ENCODE measurements at regions not wholly inside any gene's neighbourhood (a gene's known extent, or its start where the extent isn't known, plus 50 kb on each side); places are given as distances from the start of the nearest gene placed in this dataset.

GRCh38 chr5:24067208-24067607 lies 559.8 kb downstream of the PRDM9 start:
- Mint-ChIP-seq H3K4me1 (ENCODE audit: low read depth) (no peaks in the 10 kb centered on the region), H3K27ac (no peak overlapping the region), H3K9me3 (peaks cover 15% of the 10 kb centered on the region), H3K36me3 (ENCODE audit: low read depth) (no peaks in the 10 kb centered on the region), H3K4me3 (no peak overlapping the region), H3K27me3 (no peaks in the 10 kb centered on the region)
- intact Hi-C loops (cut with micrococcal nuclease) = no loop called here

GRCh38 chr5:24068524-24068923 lies 561.1 kb downstream of the PRDM9 start:
- no peaks in the 10 kb centered on the region for H3K4me1 Mint-ChIP-seq (ENCODE audit: low read depth)
- no peaks in the 10 kb centered on the region for H3K27me3 Mint-ChIP-seq
- H3K9me3 Mint-ChIP-seq = peaks cover 15% of the 10 kb centered on the region
- intact Hi-C loops (cut with micrococcal nuclease) = no loop called here
- no peak overlapping the region for H3K27ac Mint-ChIP-seq
- no peak overlapping the region for H3K4me3 Mint-ChIP-seq
- no peaks in the 10 kb centered on the region for H3K36me3 Mint-ChIP-seq (ENCODE audit: low read depth)

- no peak overlapping the region for H3K4me3 Mint-ChIP-seq
- intact Hi-C loops (cut with micrococcal nuclease) = no loop called here
- no peaks in the 10 kb centered on the region for H3K4me1 Mint-ChIP-seq (ENCODE audit: low read depth)
- H3K27me3 Mint-ChIP-seq = no peaks in the 10 kb centered on the region
- H3K27ac Mint-ChIP-seq = no peak overlapping the region
- H3K36me3 Mint-ChIP-seq (ENCODE audit: low read depth) = no peaks in the 10 kb centered on the region
- H3K9me3 Mint-ChIP-seq = peaks cover 15% of the 10 kb centered on the region
Observed at GRCh38 chr5:24073107-24073506, 565.7 kb downstream of the PRDM9 start.

GRCh38 chr5:24080046-24080445 lies 564.7 kb downstream of the CDH10 start:
- intact Hi-C loops (cut with micrococcal nuclease) = no loop called here
- H3K27ac Mint-ChIP-seq = no peak overlapping the region
- H3K9me3 Mint-ChIP-seq = no peaks in the 10 kb centered on the region
- no peaks in the 10 kb centered on the region for H3K36me3 Mint-ChIP-seq (ENCODE audit: low read depth)
- no peak overlapping the region for H3K4me3 Mint-ChIP-seq
- H3K4me1 Mint-ChIP-seq (ENCODE audit: low read depth) = no peaks in the 10 kb centered on the region
- H3K27me3 Mint-ChIP-seq = no peaks in the 10 kb centered on the region

DNA sequence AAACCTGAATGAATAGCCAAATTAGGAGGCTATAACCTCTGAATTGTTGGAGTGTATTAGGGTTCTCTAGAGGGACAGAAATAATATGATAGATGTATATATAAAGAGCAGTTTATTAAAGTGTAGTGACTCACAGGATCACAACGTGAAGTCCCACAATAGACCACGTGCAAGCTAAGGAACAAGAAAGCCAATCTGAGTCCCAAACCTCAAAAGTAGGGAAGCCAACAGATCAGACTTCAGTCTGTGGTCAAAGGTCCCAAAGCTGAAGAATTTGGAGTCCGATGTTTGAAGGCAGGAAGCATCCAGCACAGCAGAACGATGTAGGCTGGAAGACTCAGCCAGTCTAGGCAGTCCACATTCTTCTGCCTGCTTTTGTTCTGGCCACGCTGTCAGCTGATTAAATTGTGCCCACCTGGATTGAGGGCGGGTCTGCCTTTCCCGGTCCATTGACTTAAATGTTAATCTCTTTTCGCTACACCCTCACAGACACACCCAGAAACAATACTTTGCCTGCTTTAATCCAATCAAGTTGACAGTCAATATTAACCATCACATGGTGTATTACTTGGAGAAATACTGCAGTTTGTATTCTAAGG lies 550.6 kb downstream of the CDH10 start:
- no peaks in the 10 kb centered on the region for H3K27me3 Mint-ChIP-seq
- no peaks in the 10 kb centered on the region for H3K36me3 Mint-ChIP-seq (ENCODE audit: low read depth)
- intact Hi-C loops (cut with micrococcal nuclease) = no loop called here
- no peaks in the 10 kb centered on the region for H3K4me1 Mint-ChIP-seq (ENCODE audit: low read depth)
- H3K4me3 Mint-ChIP-seq = no peak overlapping the region
- no peak overlapping the region for H3K27ac Mint-ChIP-seq
- H3K9me3 Mint-ChIP-seq = peaks cover 30% of the 10 kb centered on the region

DNA sequence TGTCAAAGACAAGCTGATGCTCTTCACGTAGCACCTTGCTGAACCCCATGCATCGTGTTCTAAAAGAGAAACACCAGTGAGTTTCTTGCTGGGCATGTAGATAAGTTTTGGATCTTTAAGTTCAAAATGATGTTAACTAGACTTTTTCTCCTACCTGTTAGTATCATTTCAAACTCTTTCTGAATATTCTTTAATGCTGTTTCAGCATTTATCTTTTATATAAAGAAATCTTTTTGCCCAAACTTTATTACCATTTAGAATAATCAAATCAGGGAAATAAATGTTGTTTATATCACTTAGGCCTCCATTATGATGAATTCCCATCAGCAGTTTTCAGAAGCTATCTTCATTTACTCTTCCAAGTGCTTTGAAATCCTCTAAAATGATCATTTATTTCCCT lies 542.8 kb downstream of the CDH10 start:
- Mint-ChIP-seq H3K9me3 (peaks cover 7% of the 10 kb centered on the region), H3K27me3 (no peaks in the 10 kb centered on the region), H3K27ac (no peak overlapping the region), H3K36me3 (ENCODE audit: low read depth) (no peaks in the 10 kb centered on the region), H3K4me1 (ENCODE audit: low read depth) (no peaks in the 10 kb centered on the region), H3K4me3 (no peak overlapping the region)
- intact Hi-C loops (cut with micrococcal nuclease) = no loop called here

DNA sequence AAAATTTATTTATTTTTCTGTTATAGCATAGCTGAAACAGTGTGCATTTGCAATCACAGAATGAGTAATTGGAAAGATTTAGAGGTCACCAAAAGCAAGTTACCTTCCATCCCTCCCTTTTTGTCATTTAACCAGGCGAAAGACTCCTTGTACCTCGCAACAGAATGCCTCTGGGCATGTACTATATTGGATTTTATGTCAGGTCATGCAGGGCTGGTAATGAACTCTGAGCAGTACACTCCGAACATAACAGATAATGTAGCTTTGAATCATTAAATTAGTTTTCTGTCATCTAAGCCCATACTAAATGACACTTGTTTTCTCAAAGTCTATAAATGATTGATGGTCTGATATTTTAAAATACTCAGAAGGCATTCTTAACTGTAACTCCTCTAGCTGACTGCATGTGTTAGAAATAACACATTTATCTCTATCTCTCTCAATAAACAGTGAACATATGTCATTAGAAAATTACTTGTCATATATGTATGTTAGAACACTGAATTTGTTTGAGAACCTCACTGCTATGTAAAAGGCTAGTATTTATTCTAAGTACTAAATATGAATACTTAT lies 541.2 kb downstream of the CDH10 start:
- Mint-ChIP-seq H3K4me1 (ENCODE audit: low read depth) (no peaks in the 10 kb centered on the region), H3K27me3 (no peaks in the 10 kb centered on the region), H3K36me3 (ENCODE audit: low read depth) (no peaks in the 10 kb centered on the region), H3K27ac (no peak overlapping the region), H3K9me3 (no peaks in the 10 kb centered on the region), H3K4me3 (no peak overlapping the region)
- intact Hi-C loops (cut with micrococcal nuclease) = no loop called here

DNA sequence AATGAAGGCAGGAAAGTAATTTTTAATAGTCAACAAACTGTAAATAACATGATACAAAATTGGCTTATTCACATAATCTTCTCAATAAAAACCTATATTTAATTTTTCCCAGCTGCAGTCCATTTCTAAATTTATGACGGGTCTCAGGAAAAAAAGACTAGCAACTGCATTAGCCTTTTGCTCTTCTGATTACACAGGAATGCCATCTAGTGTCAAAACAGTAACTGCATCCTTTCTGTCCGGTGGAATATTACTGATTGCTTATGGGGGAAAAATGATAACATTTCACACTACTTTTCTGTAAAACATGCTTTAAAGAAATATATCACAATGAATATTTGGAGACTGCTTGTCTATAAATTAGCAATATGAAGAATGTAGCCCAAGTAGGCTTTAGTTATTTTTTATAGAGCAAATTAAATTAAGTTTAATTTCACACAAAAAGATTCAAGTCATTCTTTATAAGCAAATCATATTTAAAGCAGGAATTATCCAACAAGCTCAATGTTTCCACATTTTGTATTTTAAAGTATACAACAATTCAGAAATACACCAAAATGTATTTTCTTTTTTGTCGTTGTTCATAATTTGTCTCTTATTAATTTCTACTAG lies 534.7 kb downstream of the CDH10 start:
- no peaks in the 10 kb centered on the region for H3K4me1 Mint-ChIP-seq (ENCODE audit: low read depth)
- H3K9me3 Mint-ChIP-seq = no peaks in the 10 kb centered on the region
- H3K27me3 Mint-ChIP-seq = no peaks in the 10 kb centered on the region
- H3K4me3 Mint-ChIP-seq = no peak overlapping the region
- intact Hi-C loops (cut with micrococcal nuclease) = no loop called here
- no peaks in the 10 kb centered on the region for H3K36me3 Mint-ChIP-seq (ENCODE audit: low read depth)
- H3K27ac Mint-ChIP-seq = no peak overlapping the region

DNA sequence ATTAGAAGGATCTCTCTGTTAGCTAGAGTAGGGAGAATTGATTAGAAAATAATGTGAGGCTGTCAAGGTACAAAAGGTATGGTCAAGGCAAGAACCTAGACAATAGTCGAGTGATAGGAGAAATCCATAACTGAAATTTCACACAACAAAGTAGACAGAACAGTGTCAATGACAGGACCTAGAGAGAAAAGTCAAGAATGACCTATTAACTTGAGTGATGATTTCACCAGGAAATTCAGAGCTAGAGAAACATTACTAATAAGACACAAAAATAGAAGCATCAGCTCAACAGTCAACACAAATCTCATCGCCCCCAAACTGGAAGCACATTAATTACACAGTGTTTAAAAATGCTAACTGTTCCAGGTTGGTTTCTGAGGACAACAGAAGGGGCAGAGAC lies 532.4 kb downstream of the CDH10 start:
- Mint-ChIP-seq H3K27ac (no peak overlapping the region), H3K36me3 (ENCODE audit: low read depth) (no peaks in the 10 kb centered on the region), H3K9me3 (no peaks in the 10 kb centered on the region), H3K4me3 (no peak overlapping the region), H3K27me3 (no peaks in the 10 kb centered on the region), H3K4me1 (ENCODE audit: low read depth) (no peaks in the 10 kb centered on the region)
- intact Hi-C loops (cut with micrococcal nuclease) = no loop called here

DNA sequence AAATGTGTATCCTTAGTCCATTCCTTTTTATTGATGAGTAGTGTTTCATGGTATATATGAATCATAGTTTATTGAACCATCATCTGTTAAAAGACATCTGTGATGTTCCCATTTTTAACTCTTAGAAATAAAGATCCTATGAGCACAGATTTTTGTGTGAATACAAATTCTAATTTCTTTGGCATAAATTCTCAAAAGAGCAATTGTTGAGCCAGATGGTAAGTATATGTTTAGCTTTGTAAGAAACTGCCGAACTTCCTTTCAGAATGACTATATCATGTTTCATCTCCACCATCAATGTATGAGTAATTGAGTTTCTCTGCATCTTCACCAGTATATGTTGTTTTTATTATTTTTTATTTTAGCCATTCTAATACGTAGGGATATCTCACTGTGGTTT lies 526.4 kb downstream of the CDH10 start:
- H3K4me3 Mint-ChIP-seq = no peak overlapping the region
- no peaks in the 10 kb centered on the region for H3K27me3 Mint-ChIP-seq
- H3K4me1 Mint-ChIP-seq (ENCODE audit: low read depth) = no peaks in the 10 kb centered on the region
- H3K36me3 Mint-ChIP-seq (ENCODE audit: low read depth) = no peaks in the 10 kb centered on the region
- peaks cover 30% of the 10 kb centered on the region for H3K9me3 Mint-ChIP-seq
- H3K27ac Mint-ChIP-seq = no peak overlapping the region
- intact Hi-C loops (cut with micrococcal nuclease) = no loop called here

GRCh38 chr5:24135536-24135935 lies 509.2 kb downstream of the CDH10 start:
- H3K27ac Mint-ChIP-seq = no peak overlapping the region
- intact Hi-C loops (cut with micrococcal nuclease) = no loop called here
- no peaks in the 10 kb centered on the region for H3K36me3 Mint-ChIP-seq (ENCODE audit: low read depth)
- H3K4me3 Mint-ChIP-seq = no peak overlapping the region
- no peaks in the 10 kb centered on the region for H3K4me1 Mint-ChIP-seq (ENCODE audit: low read depth)
- no peaks in the 10 kb centered on the region for H3K9me3 Mint-ChIP-seq
- H3K27me3 Mint-ChIP-seq = no peaks in the 10 kb centered on the region

DNA sequence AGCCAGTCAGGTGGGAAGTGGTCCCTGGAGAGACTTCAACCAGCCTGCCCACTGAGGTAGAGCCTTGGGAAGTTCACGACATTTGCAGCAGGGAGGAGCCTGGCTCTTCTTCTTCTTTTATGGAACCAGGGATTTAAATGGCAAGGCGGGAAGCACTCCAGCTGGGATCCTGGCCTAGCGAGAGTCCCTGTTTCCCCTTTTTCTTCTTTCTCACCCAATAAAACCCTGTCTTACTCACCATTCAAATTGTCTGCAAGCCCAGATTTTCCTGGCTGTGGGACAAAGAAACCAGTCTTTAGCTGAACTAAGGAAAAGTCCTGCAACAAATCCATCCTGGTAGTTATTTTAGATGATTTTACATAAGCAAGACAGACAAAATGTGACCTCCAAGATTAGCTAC lies 503.7 kb downstream of the CDH10 start:
- no peaks in the 10 kb centered on the region for H3K4me1 Mint-ChIP-seq (ENCODE audit: low read depth)
- H3K27ac Mint-ChIP-seq = no peak overlapping the region
- intact Hi-C loops (cut with micrococcal nuclease) = no loop called here
- no peaks in the 10 kb centered on the region for H3K27me3 Mint-ChIP-seq
- H3K4me3 Mint-ChIP-seq = no peak overlapping the region
- H3K9me3 Mint-ChIP-seq = peaks cover 9% of the 10 kb centered on the region
- no peaks in the 10 kb centered on the region for H3K36me3 Mint-ChIP-seq (ENCODE audit: low read depth)

DNA sequence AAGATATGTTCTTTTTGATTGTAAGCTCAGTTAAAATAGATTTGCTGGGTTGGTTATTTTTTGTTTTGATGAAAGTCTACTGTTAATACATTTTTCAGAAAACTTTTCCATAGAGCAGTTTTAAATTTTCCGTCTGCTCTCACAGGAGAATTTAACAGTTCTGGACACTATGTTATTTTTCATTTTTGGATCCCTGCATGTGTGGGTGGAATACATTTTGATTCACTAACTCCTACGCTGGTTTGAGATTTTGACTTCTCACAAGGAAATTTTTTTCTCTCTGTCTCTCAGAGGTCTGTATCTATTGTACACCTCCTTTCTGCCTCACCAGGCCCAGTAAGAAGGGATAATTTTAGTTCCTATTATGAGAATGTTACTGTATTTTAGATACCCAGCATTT lies 502.4 kb downstream of the CDH10 start:
- Mint-ChIP-seq H3K9me3 (peaks cover 9% of the 10 kb centered on the region), H3K27ac (no peak overlapping the region), H3K27me3 (no peaks in the 10 kb centered on the region), H3K4me3 (no peak overlapping the region), H3K36me3 (ENCODE audit: low read depth) (no peaks in the 10 kb centered on the region), H3K4me1 (ENCODE audit: low read depth) (no peaks in the 10 kb centered on the region)
- intact Hi-C loops (cut with micrococcal nuclease) = no loop called here

DNA sequence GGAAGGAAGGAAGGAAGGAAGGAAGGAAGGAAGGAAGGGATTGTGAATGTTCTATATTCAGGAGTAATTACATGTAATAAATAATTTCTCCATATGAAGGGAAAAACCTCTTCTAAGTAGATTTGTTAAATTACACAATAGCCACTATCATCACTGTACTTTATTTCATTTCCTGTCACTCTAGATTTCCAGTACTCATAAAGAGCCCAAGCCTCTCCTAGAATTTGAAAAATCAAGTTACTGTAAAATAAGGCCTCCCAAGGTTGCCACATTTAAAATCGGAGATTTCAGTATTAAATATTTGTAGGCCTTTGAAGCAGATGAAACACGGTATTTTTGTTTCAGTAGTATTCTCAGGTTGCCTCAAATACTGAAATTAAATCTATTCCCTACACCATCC lies 499.0 kb downstream of the CDH10 start:
- Mint-ChIP-seq H3K4me1 (ENCODE audit: low read depth) (no peaks in the 10 kb centered on the region), H3K27ac (no peak overlapping the region), H3K27me3 (no peaks in the 10 kb centered on the region), H3K36me3 (ENCODE audit: low read depth) (no peaks in the 10 kb centered on the region), H3K4me3 (no peak overlapping the region), H3K9me3 (peaks cover 9% of the 10 kb centered on the region)
- intact Hi-C loops (cut with micrococcal nuclease) = no loop called here

DNA sequence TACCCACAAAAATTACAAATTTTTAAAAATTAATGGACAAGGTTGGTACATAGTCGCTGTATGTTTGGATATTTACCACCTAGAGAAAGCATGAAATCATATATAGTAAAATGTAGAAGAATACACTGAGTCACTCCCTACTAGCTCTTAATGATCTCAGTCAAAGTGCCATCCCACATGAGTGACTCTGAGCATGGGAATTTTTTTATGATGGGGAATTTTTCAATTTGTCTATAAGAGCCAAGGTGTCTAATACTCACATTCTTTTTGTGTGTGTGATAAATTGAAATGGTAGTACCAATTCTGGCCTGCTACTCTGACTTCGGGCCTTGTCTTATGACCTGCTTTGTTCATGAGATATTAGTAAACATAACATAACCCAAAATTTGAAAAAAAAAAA lies 483.2 kb downstream of the CDH10 start:
- peaks cover 9% of the 10 kb centered on the region for H3K9me3 Mint-ChIP-seq
- H3K4me3 Mint-ChIP-seq = no peak overlapping the region
- no peak overlapping the region for H3K27ac Mint-ChIP-seq
- intact Hi-C loops (cut with micrococcal nuclease) = no loop called here
- no peaks in the 10 kb centered on the region for H3K4me1 Mint-ChIP-seq (ENCODE audit: low read depth)
- no peaks in the 10 kb centered on the region for H3K36me3 Mint-ChIP-seq (ENCODE audit: low read depth)
- H3K27me3 Mint-ChIP-seq = no peaks in the 10 kb centered on the region
